ENCODE measurements at regions not wholly inside any gene's neighbourhood (a gene's known extent, or its start where the extent isn't known, plus 50 kb on each side); places are given as distances from the start of the nearest gene placed in this dataset.

DNA sequence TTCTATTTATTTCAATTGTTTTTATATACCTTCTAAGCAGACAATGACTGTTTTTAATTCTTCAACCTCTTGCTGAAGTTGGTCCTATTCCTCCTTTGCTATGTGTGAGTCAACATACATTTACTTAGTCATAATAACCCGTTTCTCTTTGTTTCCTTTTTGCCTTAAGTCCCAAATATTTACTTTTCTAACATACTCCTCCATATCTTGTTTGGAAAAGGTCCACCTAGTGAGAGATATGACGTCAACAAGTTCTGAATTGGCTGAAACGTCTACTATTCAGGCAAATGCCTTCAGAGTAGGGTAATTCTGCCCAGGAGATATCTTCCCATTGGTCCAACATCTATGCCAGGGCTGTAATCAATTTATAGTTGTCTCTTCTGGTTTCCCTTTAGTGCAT, 179.3 kb upstream of the GEMIN8 start:
- no peak for TF ChIP-seq EZH2 (IDR thresholded peaks at IDR 0.05; ENCODE audit: borderline replicate concordance, low read depth, low read length, poor library complexity, severe bottlenecking)
- TF ChIP-seq, protein P1, sequence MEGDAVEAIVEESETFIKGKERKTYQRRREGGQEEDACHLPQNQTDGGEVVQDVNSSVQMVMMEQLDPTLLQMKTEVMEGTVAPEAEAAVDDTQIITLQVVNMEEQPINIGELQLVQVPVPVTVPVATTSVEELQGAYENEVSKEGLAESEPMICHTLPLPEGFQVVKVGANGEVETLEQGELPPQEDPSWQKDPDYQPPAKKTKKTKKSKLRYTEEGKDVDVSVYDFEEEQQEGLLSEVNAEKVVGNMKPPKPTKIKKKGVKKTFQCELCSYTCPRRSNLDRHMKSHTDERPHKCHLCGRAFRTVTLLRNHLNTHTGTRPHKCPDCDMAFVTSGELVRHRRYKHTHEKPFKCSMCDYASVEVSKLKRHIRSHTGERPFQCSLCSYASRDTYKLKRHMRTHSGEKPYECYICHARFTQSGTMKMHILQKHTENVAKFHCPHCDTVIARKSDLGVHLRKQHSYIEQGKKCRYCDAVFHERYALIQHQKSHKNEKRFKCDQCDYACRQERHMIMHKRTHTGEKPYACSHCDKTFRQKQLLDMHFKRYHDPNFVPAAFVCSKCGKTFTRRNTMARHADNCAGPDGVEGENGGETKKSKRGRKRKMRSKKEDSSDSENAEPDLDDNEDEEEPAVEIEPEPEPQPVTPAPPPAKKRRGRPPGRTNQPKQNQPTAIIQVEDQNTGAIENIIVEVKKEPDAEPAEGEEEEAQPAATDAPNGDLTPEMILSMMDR (conservative IDR thresholded peaks at IDR 0.05; ENCODE audit: low read depth, low read length) = no peak
- ChIA-PET POLR2A (ENCODE audit: low non-redundant PET) (no interaction called here), CTCF (no interaction called here)
- Histone ChIP-seq H3K4me1 (ENCODE audit: insufficient read depth, low read length, poor library complexity, severe bottlenecking) (no peaks in the 10 kb centered on the region), H3K9me3 (ENCODE audit: low read depth, low read length, poor library complexity, severe bottlenecking) (no peaks in the 10 kb centered on the region), H3K27ac (ENCODE audit: low read depth, low read length, poor library complexity, severe bottlenecking) (no peak overlapping the region), H3K36me3 (ENCODE audit: insufficient read depth, low read length, poor library complexity, severe bottlenecking) (no peaks in the 10 kb centered on the region), H3K4me3 (ENCODE audit: low read depth, low read length, poor library complexity, severe bottlenecking) (no peak overlapping the region), H3K27me3 (replicated peaks; ENCODE audit: insufficient read depth, low read depth, low read length, poor library complexity) (no peaks in the 10 kb centered on the region)
- DNase-seq (ENCODE audit: low spot score) = no peak
- intact Hi-C loops (cut with micrococcal nuclease; ENCODE audit: unreplicated experiment) = no loop called here
- no TSS peak for BruUV-seq (replicated peaks)

GRCh38 chrX:14194711-14195110, 165.0 kb upstream of the GEMIN8 start:
- no peak overlapping the region for H3K27ac ChIP-seq (ENCODE audit: low read depth, low read length, poor library complexity, severe bottlenecking)
- no peak for DNase-seq (ENCODE audit: low spot score)
- no peaks in the 10 kb centered on the region for H3K4me1 ChIP-seq (ENCODE audit: insufficient read depth, low read length, poor library complexity, severe bottlenecking)
- H3K36me3 ChIP-seq (ENCODE audit: insufficient read depth, low read length, poor library complexity, severe bottlenecking) = no peaks in the 10 kb centered on the region
- no peaks in the 10 kb centered on the region for H3K27me3 ChIP-seq (replicated peaks; ENCODE audit: insufficient read depth, low read depth, low read length, poor library complexity)
- H3K4me3 ChIP-seq (ENCODE audit: low read depth, low read length, poor library complexity, severe bottlenecking) = no peak overlapping the region
- BruUV-seq (replicated peaks) = no TSS peak
- TF ChIP-seq, protein P1 (conservative IDR thresholded peaks at IDR 0.05; ENCODE audit: low read depth, low read length) = no peak
- no peak for TF ChIP-seq EZH2 (IDR thresholded peaks at IDR 0.05; ENCODE audit: borderline replicate concordance, low read depth, low read length, poor library complexity, severe bottlenecking)
- CTCF ChIA-PET = no interaction called here
- intact Hi-C loops (cut with micrococcal nuclease; ENCODE audit: unreplicated experiment) = no loop called here
- POLR2A ChIA-PET (ENCODE audit: low non-redundant PET) = no interaction called here
- H3K9me3 ChIP-seq (ENCODE audit: low read depth, low read length, poor library complexity, severe bottlenecking) = no peaks in the 10 kb centered on the region

- intact Hi-C loops (cut with micrococcal nuclease; ENCODE audit: unreplicated experiment) = no loop called here
- Histone ChIP-seq H3K4me1 (ENCODE audit: insufficient read depth, low read length, poor library complexity, severe bottlenecking) (no peaks in the 10 kb centered on the region), H3K4me3 (ENCODE audit: low read depth, low read length, poor library complexity, severe bottlenecking) (no peak overlapping the region), H3K27me3 (replicated peaks; ENCODE audit: insufficient read depth, low read depth, low read length, poor library complexity) (no peaks in the 10 kb centered on the region), H3K36me3 (ENCODE audit: insufficient read depth, low read length, poor library complexity, severe bottlenecking) (no peaks in the 10 kb centered on the region), H3K27ac (ENCODE audit: low read depth, low read length, poor library complexity, severe bottlenecking) (no peak overlapping the region), H3K9me3 (ENCODE audit: low read depth, low read length, poor library complexity, severe bottlenecking) (no peaks in the 10 kb centered on the region)
- no TSS peak for BruUV-seq (replicated peaks)
- TF ChIP-seq EZH2 (IDR thresholded peaks at IDR 0.05; ENCODE audit: borderline replicate concordance, low read depth, low read length, poor library complexity, severe bottlenecking) = no peak
- TF ChIP-seq, protein P1 (conservative IDR thresholded peaks at IDR 0.05; ENCODE audit: low read depth, low read length) = no peak
- CTCF ChIA-PET = no interaction called here
- POLR2A ChIA-PET (ENCODE audit: low non-redundant PET) = no interaction called here
- DNase-seq (ENCODE audit: low spot score) = no peak
Observed at GRCh38 chrX:14193547-14193946, 163.9 kb upstream of the GEMIN8 start.

Data from A673 (cell line).